ENCODE measurements at regions not wholly inside any gene's neighbourhood (a gene's known extent, or its start where the extent isn't known, plus 50 kb on each side); places are given as distances from the start of the nearest gene placed in this dataset.

- DNase-seq (ENCODE audit: low spot score): no peak
Measured at GRCh38 chr4:166363198-166363597, 490.2 kb downstream of the TLL1 start.

GRCh38 chr4:166366012-166366411 is 493.0 kb downstream of the TLL1 start:
- no peak for DNase-seq (ENCODE audit: low spot score)

- DNase-seq (ENCODE audit: low spot score): no peak
Measured at GRCh38 chr4:166377578-166377977, 504.5 kb downstream of the TLL1 start.

DNA sequence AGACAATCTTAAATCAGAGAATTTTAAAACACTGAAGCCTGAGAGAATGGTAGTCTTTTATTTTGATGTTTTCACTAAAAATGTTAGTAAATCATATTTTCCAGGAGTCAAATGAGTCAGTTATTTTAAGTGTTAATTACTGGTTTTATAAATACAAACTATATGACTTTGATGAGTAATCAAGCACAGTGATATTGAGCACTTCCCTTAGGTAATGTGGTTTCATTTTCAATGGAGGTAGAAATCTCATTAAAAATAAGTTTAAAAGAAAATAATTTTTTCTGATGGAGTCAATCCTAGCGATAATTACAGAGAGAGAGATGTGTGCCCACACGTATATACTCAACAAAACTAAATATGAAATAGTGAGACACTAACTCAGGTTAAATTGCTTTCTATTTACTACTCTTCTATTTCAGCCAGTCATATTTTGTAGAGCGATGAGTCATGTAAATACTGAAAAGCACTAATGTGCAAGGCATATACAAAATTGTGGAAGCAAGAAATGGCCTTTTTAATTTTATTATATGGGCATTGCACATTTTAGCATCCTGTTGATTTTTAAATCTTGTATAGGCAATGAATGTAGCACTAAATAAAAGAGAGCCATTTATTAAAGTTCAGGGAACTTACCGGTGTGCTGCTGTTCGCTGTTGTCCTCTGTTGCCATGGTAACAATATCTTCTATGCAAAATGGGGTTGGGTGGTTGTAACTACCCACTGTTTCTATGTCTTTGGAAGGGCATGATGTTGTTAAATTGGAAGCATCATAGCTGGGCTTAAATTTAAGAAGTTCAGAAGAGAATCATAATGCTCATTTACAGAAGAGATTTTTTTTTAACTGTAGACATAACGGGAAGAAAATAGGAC is 513.7 kb downstream of the TLL1 start:
- no peak for DNase-seq (ENCODE audit: low spot score)

- no peak for DNase-seq (ENCODE audit: low spot score)
Measured at GRCh38 chr4:166391501-166391900, 518.5 kb downstream of the TLL1 start.

DNA sequence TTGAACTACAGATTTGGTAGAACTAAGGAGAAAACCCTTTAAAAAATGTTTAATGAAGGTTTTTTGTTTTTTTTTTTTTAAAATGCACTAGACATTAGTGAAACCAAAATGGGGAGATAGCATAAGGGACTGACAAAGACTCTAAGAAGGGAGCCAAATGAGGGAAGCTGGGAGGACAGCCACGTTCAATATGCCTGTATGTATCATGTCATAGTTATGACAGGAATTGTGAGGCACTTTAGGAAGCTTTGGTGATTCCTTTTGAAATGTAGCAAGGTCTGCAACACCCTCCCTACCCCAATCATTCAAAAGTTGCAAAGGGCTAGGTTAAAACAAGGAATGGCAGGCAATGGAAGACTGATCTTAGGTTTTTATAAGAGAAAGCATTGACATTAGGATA is 526.0 kb downstream of the TLL1 start:
- no peak for DNase-seq (ENCODE audit: low spot score)

DNA sequence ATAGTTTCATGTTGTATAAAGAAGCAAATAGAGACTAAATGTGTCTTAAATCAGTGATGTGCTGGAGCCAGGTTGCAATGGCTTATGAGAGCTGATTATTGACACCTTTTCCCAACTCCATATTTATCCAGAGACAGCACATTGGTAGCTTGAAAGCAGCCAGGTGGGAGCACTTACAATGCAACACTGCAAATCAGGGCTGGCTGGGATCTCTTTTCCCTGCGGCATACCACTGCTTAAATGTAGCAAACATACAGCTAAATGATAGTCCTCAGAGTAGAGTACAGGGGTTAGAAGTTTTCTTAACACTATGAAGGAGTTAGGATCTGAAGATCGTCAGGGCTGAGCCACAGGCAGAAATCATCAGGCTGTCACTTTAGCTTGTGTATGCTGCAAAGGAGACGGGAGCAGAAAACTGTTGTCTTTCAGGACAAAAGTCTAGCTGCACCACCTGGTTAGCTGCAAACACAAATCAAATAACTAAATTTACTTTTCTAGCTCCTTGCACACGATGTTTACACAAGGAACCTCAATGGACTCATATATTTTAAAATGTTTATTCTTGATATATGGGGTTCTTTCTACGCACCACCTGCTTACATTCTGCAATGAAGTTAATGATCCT is 527.3 kb downstream of the TLL1 start:
- no peak for DNase-seq (ENCODE audit: low spot score)

- no peak for DNase-seq (ENCODE audit: low spot score)
Measured at GRCh38 chr4:166413356-166413755, 540.3 kb downstream of the TLL1 start.

DNA sequence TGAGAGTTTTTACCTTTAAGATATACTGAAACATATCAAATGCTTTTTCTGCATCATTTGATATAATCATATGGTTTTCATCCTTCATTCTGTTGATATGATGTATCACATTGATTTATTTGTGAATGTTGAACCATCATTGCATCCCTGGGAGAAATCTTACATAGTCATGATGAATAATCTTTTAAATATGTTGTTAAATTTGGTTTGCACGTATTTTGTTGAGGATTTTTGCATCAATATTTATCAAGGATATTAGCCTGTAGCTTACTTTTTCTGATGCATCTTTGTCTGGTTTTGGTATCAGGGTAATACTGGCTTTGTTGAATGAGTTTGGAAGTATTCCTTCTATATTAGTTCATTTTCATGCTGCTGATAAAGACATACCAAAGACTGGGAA is 541.4 kb downstream of the TLL1 start:
- no peak for DNase-seq (ENCODE audit: low spot score)

DNA sequence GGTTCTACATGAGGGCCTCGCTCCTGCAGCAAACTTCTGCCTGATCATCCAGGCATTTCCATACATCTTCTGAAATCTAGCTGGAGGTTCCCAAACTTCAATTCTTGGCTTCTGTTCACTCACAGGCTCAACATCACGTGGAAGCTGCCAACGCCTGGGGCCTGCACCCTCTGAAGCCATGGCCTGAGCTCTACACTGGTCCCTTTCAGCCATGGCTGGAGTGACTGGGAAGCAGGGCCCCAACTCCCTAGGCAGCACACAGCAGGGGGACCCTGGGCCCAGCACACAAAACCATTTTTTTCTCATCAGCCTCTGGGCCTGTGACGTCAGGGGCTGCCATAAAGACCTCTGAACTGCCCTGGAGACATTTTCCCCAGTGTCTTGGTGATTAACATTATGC is 542.7 kb downstream of the TLL1 start:
- no peak for DNase-seq (ENCODE audit: low spot score)

DNA sequence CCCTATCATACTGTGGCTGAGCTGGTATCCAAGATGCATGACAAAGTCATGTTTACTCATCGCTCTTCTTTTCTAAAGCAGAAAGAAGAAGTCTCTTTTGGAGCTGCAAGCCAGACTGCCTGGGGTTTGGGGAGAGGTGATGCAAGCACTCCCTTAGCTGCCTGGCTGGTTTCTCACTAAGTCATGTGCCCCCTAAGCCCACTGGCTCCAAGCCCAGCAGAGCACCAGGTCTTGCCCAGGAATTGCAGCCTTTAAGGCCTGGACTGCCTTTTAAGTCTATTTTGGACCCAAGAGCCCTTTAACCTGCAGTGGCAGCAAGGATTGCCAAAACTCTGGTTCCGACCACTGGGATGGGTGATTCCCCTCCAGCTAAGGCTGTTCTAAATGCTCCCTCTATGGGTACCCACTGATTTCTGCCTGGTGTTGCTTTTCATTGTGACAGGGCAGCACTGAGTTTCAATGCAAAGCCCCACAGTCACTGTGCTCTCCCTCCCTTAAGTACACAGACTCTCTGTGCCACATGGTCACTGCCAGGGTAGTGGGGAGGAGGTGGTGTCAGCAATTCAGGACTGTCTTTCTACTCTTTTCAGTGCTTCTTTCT is 548.6 kb downstream of the TLL1 start:
- DNase-seq (ENCODE audit: low spot score): no peak

DNA sequence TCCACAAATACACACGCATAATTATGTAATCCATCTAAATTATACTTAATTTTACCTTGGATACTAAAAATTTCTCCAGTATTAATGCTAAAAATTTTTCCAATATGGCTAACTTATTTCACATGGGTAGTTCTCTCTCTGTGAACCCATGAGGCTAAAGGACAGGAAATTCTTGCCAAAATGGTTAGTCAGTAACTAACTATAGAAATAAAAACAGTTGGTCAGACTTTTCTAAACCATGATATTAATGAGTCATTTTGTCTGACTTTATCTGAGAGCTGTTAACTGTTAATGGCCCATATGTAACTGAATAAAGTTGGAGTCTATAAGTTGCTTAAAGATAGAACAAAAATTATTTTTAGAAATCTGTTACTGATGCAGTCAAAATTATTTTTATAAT is 549.4 kb downstream of the TLL1 start:
- no peak for DNase-seq (ENCODE audit: low spot score)

DNA sequence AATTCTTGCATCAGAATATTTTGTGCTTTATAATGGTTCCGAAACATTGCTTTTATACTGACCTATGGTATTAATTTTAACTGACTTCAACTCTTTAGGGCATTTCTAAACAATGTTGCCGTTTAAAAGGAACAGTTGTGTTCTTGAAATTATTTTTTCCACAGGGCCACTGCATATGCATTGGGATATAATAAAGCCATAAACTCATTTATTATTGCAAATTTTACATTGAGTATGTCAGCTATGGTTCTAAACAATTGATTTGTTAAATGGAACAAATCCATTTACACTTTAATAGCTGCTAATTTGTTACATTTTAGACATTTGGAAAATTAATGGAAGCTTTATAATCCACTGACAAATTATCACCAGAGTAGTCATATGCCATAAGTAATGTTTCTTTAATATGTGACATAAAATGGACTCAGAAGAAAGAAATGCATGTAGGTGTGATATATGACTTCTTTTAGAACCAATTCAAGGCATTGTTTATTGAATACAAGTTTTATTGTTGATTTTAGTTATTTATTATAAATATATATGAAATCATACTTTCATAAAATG is 553.3 kb downstream of the TLL1 start:
- no peak for DNase-seq (ENCODE audit: low spot score)

DNA sequence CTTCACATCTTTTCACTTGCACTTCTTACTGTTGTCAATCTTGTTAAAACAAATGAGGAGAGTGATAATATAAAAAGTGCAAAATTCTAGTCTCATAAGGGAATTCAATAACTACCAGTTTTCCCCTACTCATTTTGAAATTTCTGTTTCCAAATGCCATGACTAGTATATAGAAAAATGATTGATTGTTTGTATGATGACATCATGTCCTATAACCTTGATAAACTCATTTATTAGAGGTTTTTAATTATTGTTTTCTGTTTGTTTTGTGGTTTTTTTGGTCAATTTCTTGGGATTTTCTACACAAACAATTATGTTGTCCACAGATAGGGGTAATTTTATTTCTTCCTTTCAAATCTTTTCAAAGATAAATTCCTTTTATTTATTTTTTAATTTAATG is 559.1 kb downstream of the TLL1 start:
- no peak for DNase-seq (ENCODE audit: low spot score)

GRCh38 chr4:166432842-166433241 is 559.8 kb downstream of the TLL1 start:
- DNase-seq (ENCODE audit: low spot score): no peak

- no peak for DNase-seq (ENCODE audit: low spot score)
Measured at GRCh38 chr4:166435449-166435848, 562.4 kb downstream of the TLL1 start.

GRCh38 chr4:166458756-166459155 is 585.7 kb downstream of the TLL1 start:
- DNase-seq (ENCODE audit: low spot score): no peak

DNA sequence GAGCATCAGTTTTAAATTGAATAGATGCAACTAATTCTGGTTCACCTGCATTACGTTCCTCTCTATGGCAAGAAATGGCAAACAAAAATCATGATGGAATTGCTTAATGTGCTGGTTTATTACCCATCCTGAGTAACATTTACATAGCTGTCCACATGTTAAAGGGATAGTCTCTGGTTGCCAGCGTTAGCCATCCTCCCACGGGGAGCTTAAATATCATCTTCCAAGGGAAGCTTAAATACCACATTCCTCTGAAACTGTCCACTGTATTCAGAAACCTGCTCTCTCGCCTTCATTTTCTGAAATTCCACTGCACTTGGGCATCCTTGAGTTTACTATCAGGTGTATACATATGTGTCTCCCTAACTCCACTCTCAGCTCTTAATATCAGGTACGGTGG is 586.6 kb downstream of the TLL1 start:
- DNase-seq (ENCODE audit: low spot score): no peak

DNA sequence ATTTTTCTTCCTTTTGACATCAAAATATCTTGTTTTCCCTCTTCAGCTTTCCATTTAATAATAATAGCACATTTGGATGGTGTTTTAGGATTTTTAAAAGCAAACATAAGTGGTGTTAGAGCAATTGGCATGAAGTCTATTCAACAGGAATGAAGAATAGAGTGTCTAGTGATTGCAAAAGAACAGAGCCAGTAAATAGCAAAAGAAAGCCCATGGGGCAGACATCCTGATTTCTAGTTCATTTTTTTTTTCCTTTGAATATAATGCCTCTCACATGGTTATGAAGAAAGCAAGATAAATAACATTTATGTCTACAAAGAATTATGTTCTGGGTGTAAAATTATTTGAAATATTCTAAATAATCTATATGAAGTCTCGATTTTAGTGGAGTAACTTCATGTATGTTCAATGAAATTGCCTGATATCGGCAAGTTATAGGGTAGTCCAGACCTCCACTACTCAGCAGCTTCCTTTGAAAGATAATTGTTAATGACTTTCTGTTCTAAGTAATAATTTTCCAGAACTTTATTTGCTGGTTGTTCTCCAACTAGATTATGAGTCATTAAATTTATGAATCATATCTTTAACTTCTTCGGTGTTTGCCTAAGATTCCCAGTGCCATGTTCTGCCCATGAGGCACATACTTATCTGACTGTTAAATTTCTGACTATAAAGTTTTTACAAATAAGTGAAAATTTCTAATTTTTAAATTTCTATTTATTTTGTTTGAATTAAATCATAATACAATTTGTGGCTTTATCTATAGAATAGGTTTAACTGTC is 587.9 kb downstream of the TLL1 start:
- no peak for DNase-seq (ENCODE audit: low spot score)

- no peak for DNase-seq (ENCODE audit: low spot score)
Measured at GRCh38 chr4:166481055-166481454, 608.0 kb downstream of the TLL1 start.

GRCh38 chr4:166481739-166482138 is 608.7 kb downstream of the TLL1 start:
- no peak for DNase-seq (ENCODE audit: low spot score)

DNA sequence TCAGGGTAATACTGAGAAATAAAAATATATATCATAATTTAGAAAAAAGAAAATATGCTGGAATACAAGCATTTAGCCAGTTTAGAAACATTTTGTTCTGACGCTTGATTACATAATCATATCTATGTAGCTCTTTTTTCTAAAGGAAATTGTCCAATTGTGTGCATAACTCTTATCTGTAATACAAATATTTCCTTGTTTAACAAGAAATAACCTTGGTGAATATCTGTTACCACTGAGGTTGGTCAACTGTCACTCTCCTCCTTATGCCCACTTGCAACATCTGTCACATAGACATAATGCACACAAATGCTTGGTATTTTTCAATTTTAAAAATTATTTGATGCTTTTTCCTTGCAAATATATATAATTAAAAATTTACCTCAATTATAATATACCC is 609.7 kb downstream of the TLL1 start:
- DNase-seq (ENCODE audit: low spot score): no peak

All from Ammon's horn (tissue), 1 donor.